ENCODE measurements at regions not wholly inside any gene's neighbourhood (a gene's known extent, or its start where the extent isn't known, plus 50 kb on each side); places are given as distances from the start of the nearest gene placed in this dataset.

GRCh38 chr6:165817148-165817547, 154.1 kb upstream of the PDE10A start:
- DNase-seq = no peak

DNA sequence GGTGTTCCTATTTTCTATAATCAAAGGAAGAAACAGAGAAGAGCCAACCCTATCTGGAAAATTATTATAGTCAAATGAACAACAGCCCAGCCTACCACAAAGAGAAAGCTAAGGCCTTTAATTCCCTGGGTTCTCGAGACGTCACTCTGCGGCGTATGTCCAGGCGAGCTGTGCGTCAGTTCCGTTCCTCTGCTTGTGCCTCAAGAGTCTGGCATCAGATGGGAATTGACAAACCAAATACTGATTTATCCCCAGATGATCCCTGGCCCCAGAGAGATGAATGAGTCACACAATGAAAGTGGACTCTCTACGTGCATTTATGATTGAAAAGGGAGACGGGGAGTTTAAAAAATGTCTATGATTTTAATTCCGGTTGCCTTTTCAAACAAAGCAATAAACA, 151.6 kb upstream of the PDE10A start:
- DNase-seq = no peak

DNA sequence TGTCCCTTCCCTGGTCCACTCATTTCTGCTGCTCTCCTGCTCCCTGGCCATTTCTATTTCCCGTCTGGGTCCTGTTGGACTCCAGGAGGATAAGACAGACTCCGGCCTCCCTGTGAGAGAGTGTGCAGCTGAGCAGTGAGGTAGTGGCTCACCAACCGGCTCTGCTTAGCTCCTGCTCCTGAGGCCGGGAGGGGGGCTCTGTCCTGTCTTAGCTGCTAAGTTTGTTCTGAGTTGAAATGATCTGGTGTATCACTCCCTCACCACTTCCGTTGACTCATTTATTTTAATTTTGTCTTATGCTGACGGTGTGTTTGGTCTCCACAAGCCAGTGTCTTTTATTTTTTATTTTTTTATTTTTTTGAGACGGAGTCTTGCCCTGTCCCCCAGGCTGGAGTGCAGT, 148.5 kb upstream of the PDE10A start:
- no peak for DNase-seq

DNA sequence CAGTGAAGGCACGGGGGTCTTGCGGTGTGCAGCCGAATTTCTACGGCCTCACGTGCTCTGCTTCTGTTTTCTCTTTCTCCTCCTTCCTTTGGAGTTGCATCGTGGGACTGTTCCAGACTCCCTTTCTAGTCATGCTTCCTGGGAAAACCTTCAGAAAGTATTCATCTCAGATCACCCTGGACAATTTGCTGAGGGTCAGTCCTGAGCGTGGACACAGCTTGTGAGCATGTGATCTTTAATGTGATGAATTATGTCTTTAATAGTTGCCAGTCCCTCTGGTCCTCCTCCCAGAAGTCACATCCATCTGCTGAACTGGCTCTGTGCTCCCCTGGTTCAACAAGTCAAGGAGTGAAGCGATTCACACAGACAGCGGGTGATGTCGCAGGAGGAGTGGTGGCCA, 145.0 kb upstream of the PDE10A start:
- no peak for DNase-seq

- no peak for DNase-seq
Measured at GRCh38 chr6:165807249-165807960, 144.4 kb upstream of the PDE10A start.

GRCh38 chr6:165806126-165806810, 143.2 kb upstream of the PDE10A start:
- no peak for DNase-seq

GRCh38 chr6:165805636-165806035, 142.6 kb upstream of the PDE10A start:
- no peak for DNase-seq

DNA sequence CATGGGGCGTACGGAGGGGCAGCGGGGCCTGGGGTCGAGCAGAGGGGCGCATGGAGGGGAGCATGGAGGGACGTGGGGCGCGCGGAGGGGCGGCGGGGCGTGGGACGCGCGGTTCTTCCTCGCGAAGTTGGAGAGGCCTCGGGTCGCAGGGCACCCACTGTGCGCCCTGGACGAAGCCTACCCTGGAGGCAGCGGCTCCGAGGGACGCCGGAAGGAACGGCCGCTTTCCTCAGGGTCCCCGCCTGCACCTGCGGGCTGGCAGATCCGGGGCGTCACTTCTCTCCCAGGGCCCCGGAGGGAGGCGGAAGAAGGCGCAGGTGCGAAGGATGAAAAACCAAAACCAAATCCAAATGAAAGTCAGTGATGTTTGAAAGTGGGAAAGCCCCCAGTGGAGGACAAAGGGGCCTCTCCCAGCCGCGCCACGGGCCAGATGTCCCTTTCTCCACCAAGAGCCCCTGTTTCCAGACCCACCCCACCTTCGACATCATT, 142.1 kb upstream of the PDE10A start:
- no peak for DNase-seq

DNA sequence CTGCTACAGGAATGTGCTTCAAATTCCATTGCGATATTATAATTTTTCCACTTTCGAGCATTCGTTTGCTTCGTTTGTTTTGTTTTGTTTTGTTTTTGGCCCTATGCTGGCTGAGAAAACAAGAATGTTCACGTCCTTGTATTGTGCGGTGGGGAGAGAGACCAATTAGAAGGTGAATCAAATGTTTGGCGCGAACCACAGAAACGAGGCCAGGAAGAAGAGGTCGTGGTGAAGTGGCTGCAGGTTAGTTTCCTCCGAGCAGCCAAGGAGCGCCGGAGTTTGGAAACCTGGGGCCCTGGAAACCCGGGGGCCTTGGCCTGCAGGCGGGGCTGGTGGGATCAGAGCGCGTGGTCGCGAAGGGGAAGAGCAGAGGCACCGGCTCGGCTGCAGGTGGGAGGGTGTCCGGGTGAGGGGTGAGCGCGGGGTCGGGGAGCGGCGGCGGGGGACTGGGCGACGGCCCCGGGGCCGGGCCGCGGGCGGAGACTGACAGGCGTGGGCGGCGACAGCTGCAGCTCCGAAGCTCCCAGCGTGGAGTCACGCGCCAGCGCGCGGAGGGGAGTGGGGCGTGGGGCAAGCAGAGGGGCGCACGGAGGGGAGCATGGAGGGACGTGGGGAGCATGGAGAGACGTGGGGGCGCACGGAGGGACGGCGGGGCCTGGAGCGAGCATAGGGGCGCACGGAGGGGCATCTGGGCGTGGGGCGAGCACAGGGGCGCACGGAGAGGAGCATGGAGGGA, 141.5 kb upstream of the PDE10A start:
- no peak for DNase-seq

- DNase-seq = no peak
Measured at GRCh38 chr6:165800337-165800736, 137.3 kb upstream of the PDE10A start.

DNA sequence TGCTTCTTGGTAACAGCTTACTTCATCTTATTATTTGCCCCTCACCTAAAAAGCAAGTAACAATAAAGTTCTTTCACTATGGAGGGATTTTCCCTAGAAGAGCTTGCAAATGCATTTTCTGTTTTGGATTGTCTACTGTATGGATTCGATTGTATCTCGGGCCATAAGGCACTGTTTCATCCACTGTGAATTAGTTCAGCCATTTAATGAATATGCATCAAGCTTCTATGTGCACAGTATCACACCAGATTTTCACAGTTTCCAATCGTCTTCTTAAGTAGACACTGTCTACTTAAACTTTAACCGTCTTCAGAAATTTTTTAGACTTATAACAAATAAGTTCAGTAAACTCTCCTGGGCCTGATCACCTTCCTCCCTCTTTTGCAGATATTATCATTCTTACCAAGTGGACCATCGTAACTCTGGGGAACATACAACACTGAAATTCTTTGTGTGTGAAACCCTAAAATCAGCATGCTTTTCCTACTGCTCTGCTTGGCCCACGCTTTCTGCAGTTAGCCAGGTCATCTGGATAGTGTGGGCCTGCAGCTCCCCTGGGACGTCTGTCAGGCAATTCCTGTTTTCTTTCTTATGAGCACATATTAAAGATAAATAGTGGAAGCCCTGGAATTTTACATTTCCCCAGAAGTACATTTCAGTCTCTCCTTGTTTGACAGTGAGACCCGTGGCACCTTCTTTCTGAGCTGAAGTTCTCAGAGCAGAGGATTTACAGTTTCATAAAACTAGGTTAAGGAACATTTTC, 136.5 kb upstream of the PDE10A start:
- DNase-seq = no peak

DNA sequence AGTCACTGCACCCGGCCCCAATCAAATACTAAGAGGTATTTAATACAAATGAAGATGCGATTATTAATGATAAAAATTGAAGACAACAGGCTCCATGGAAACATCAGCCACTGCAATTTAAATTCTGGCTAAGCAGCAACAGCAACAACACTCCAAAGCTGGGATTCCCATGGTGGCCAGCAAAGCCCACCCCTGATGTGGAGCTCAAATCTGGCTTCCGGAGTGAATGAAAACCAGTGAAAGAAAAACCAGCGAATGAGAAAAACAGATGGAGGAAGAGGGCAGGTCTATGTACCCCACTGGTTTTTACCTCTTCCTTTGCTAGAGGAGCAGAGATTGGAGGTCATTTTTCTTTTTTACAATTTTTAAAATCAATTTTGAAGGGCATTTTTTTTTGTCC, 135.9 kb upstream of the PDE10A start:
- DNase-seq = no peak

- DNase-seq = no peak
Measured at GRCh38 chr6:165794179-165794601, 131.1 kb upstream of the PDE10A start.

DNA sequence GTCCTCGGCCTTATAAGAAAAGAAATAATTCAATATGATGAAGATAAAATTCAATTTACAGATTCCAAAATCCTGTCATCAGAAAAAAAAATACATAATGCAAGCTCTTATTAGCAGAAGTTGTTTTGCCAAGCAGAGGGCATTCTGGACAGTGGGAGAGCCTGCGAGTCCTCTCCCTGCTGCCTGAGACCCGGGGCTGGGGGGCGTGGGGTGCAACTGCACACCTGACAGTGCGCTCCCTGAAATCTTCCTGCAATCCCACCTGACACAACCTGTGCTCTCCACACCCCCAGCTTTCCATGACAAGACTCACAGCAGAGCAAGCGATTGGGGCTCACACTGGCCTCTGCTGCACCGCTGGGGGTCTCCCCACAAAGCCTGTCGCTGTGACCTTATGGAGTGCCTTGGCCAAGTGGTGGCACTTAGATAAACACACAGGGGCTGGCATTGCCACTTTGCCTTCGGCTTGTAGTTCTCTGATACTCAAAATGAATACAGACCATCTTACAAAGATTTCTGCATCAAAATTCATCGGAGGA, 130.3 kb upstream of the PDE10A start:
- DNase-seq = no peak

DNA sequence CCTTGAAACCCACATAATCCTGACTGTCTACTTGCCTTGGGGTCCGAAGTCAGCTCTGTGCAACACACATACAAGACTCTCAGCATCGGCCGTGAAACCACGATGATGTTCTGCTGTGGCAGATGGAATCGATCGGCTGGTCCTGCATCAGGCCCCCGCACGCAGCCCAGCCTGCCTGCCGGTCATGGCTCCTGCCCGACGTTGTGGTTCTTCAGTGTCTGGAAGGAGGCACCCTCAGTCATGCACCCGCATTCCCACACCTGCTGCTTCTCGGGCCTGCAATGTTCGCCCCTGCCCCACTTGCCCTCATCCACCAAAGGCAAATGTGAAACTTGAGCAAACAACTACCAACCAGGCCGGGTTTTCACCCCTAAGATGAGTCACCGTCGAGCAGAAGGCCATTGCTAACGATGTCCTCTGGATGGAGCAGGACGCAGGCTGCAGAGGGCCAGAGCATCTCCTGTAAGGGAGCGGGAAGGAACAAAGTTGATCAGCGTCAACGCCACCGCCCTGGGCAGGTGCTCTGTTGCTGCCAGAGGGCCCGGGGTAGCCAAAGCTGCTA, 128.9 kb upstream of the PDE10A start:
- no peak for DNase-seq

- no peak for DNase-seq
Measured at GRCh38 chr6:165791306-165791705, 128.3 kb upstream of the PDE10A start.

- no peak for DNase-seq
Measured at GRCh38 chr6:165782812-165783211, 119.8 kb upstream of the PDE10A start.

DNA sequence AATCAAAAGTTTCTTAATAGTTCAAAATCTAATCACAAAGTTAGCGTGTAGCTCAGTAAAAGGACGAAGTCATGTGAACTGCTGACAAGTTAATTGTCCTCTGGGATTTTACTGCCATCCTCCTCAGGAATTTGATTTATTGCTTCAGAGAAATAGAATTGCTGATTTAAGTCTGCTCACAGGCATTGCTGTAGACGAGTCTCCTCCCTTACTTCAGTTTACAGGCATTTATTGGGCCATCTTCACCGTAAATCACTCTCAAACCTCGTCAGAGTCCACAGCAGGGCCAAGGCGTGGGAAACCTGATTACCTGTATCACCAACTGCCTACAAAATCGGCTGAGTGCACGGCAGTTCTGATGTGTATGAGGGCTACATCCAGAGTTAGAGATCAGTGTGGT, 119.1 kb upstream of the PDE10A start:
- DNase-seq = no peak

GRCh38 chr6:165777680-165778079, 114.6 kb upstream of the PDE10A start:
- no peak for DNase-seq

- no peak for DNase-seq
Measured at GRCh38 chr6:165776691-165777090, 113.7 kb upstream of the PDE10A start.

GRCh38 chr6:165775721-165776120, 112.7 kb upstream of the PDE10A start:
- no peak for DNase-seq

GRCh38 chr6:165774903-165775601, 112.0 kb upstream of the PDE10A start:
- no peak for DNase-seq

All from GF-D8 (cell line).